Epidermal melanocyte (primary cell): ENCODE measurements at regions not wholly inside any gene's neighbourhood (a gene's known extent, or its start where the extent isn't known, plus 50 kb on each side); places are given as distances from the start of the nearest gene placed in this dataset.
"Not testable (repeated sequence)": the region's sequence is repeated elsewhere in the genome, so short reads cannot be mapped to it uniquely, and the experiment has no call there.

Source experiments
- DNase-seq: peaks from one replicate; pipeline ENCODE4 v3.0.0; 2011; ENCODE audit warnings: low spot score; ENCODE audit not compliant: insufficient read length

DNA sequence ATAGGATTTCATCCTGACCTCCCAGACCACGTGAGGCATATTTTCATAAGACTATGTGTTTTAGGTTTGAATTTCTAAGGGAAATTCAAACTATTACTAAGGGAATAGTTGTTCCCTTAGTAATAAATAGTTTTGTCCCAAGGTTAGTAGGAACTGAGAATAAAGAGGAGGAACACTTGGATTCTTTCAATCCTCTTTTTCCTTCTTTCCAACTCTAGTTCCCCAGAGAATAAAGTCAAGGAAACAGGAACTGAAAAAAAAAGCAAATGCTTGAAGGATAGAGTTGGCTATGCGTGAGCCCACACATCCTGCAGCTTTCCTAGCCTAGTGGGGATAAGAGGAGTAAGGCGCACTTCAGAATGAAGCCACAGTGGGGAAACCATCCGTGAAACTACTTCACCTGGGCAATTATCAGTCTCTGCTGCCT is 312.1 kb upstream of the TGFBR2 start:
- DNase-seq, result no peak

DNA sequence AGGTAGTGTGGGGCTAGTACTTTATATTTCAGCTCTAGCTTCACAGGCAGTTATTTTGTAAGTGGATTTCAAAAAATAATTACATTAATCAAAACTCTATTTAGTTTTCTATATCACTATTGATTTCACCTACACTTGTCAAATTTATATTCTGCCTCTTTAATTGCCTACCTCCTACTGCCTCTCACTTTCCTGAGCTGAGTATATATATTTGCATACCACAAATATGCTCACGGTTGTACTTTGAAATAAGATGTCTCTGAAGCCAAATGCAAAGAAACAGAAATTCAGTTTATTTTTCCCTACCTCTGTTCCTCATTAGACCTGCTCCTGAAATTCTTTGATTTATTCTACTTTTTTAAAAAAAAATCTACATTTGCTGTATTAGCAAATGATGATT is 309.3 kb upstream of the TGFBR2 start:
- DNase-seq, result no peak

DNA sequence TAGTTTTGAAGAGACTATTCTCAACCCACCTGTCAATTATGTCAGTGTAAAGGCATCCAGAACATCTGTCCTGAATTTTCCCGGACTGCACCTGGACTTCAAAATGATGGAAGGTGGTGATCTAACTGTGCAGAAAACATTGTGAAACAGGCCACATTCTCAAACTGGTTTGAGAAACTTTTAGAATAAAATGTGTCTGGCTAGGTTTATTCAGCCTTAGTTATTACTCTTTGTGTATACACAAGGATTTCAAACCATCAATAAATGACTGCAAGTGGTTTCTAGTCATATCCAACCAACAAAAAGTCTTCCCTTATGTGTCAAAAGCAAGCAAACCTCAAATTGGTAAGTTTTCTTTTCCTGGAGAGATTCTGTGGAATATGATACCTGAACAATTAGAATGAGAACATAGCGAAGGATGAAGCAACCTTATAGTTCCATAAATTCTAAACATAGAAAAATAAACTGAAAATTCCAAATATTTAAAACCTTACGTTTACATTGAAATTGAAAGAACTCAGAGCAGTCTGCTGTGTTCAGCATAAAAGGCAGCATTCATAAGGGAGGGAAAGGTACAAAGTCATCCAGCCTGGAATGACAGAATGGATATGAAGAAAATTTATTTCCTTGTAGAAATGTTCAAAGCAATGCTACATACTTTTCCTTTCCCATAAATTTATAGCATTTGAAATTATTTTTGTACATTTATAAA is 306.6 kb upstream of the TGFBR2 start:
- DNase-seq, result no peak

DNA sequence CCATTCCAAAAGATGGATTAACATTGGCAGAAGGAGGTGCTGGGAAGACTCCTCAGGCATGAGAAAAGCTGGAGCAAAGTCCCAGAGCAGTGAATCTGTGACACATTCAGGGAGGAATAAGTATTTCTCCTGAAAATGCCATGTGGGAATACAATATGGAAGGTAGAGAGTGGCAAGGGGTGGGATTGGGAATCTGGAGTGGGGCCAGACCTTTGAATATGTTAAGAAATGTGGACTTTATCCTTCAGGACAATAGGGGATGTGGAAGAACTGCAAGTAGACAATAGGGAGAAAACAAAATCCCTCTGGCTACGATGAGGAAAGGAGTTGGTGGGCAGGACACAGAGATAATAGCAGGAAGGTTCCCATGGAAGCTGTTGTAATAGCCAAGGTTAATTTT is 305.6 kb upstream of the TGFBR2 start:
- no peak for DNase-seq

DNA sequence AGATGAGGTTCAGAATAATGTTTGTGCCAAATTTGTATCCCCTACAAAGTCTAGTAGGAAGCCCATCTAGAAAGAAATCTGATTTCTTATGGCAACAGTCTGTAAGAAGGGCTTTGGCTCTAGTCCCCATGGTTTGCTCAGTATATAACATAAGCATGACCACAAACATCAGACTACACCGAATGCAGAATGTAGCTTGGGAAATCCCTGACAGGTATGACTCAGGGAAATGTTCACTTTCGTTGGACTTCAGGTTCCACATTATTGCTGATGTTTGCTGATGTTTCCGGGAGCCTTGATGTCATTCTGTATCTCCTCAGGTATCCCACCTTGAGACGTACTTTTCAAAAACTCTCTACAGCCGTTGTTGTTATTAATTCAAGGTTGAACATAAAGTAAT is 304.4 kb upstream of the TGFBR2 start:
- no peak for DNase-seq

DNA sequence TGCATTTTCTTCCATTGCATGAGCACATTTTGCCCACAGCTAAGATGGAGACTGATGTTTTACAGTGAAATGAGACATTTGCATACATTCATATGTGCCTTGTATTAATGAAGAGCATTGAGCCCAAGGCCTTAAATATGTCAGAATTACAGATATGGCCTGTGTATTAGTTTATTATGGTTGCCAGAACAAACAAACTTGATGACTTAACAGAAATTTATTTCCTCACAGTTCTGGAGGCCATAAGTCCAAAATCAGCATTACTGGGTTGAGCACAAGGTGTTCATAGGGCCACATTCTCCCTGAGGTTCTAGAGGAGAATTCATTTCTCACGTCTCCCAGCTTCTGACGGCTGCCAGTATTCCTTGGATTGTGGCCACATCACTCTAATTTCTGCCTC is 302.6 kb upstream of the TGFBR2 start:
- no peak for DNase-seq

DNA sequence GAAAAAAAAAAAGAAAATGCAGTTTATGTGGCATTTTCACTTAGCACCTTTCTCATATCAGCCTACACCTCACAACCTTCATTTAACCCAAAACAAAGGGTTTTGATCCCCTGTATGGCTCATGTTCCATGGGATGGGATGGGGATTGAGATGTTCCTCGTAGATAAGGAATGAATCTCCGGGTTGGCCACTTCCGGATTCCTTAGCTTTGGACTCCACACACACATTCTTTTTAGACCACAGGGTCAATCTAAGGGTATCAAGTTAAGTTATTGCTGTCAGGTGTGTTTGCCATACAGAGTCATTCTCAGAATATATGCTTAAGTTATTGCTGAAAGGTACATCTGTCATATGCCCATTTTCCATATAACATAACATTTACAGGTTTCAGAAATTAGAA is 301.4 kb upstream of the TGFBR2 start:
- DNase-seq, result no peak

DNA sequence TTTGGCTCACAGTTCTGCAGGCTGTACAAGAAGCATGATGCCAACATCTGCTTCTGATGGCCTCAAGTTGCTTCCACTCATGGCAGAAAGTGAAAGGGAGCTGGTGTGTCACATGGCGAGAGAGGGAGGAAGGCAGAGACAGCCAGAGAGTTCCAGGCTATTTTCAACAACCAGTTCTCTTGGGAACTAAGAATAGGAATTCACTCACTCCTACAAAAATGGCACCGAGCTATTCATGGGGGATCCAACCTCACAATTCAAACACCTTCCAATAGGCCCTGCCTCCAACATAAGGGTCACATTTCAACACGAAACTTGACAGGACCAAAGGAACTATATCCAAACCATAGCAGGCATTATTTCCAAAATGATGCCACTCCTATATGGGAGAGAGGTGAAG is 299.5 kb upstream of the TGFBR2 start:
- no peak for DNase-seq

DNA sequence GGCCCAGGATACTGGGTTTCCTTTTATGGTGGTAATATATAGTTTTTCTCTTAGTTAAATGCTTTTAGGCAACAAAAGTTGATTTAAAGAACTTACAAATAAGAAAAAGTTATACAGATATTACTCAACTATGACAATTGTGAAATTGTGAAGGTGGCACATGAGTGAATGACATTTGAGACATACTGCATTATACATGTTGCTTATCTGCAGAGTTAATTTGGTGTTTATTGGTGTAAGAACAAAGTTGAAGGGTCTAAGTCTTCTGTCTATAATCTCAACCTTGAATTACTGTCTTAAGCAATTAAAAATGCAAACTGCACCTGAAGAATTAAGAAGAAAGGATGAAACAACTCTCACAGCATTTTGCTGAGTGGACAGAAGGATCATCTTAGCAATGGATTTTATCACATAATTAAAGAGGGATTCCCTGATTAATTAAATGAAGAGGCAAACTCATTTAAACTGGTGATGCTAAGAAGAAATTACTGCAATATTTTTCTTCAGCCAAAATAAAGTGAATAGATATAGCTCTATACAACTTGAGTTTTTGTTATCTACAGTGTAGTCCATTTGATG is 298.9 kb upstream of the TGFBR2 start:
- DNase-seq, result no peak

DNA sequence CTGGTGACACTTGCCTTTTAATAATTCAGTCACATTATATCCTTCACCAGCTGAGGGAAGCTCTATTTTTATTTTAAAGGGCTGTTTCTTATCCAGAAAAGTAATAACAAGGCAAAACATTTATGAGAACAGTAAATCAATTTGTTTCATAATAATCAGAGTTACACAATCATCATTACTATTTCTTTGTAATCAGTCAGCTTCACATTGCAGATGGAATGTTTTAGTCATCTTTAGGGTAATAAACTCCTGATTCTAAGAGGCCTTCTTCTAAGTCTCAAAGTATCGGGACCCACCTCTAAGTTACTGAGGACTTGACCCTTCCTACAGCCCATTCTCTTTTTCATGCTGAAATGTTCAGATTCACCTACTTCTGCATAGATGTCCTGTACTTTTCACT is 298.3 kb upstream of the TGFBR2 start:
- DNase-seq, result no peak

DNA sequence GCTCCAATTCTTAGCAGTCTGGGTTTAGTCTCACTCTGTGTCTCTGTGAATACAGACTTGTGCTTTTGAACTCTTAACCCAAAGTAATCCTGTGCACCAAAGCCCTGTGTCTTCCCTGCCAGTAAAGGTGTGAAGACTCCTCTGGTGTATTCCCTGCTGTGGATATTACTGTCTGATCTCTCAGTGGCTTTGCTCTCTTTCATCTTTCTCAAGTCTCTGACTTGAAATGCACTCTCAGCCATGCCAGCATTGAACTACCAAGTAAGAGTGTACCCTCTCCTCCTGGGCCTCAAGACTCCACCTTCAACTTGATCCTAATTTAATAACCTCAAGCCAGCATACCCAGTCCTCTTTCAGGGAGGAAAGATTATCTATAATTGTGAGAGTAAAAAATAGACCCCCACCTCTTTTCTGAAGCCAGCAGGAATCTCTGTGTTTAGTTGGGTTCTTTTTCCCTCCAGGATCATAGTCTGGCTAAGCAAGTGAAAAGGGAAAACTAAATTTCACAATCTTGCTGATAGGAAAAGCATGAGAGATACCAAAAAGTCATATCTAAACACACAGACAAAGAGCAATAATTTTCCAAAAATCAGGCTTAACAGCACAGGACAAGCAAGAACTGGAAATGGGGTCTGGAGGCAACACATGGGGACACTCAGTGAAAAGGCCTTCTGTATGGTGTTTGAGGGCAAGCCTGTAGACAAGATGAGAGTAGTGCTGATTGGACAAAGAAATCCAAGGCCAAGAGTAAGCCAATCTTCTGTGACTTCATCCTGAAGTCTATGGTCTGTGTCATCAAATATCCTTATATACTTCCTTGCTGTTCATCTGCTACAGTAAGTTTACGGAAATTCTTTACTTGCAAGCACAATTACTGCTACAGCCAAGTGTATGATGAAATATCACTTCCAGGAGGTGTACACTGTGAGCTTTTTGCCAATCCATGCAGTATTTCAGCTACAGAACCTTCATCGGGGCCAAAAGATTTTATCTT is 296.1 kb upstream of the TGFBR2 start:
- DNase-seq, result no peak

DNA sequence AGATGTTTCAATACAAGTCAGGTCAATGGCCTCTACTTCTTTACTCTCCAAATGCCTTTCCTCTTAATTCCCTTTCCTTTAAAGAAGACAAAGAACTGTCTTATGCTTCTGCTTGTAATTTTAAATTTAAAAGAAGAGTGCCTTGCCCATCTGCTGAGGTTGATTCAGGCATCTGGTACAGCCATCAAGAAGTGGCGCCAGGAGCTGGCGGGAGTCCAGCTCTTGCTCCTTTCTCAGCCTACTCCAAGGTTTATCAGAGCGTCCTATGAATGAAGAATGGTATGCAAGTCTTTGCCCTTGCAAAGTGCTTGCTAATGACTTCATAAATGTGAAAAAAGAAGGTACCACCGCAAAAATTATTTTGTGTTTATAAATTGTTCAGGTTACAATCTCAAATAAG is 294.6 kb upstream of the TGFBR2 start:
- no peak for DNase-seq

DNA sequence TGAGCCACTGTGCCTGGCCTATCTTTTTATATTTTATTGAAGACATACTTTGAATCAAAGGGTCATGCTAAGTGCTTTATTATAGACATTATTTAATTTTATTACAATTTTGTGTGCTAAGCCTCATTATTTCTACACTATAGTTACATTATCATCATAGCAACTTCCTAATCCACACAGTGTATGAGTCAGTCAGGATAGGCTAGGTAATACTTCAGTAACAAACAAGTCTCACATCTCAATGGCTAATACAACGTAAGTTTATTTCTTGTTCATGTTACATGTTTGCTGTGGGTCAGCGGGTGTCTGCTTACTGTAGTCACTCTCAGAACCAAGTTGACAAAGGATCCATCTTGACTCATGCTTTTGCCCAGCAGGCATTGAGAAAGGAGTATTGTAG is 292.6 kb upstream of the TGFBR2 start:
- no peak for DNase-seq

DNA sequence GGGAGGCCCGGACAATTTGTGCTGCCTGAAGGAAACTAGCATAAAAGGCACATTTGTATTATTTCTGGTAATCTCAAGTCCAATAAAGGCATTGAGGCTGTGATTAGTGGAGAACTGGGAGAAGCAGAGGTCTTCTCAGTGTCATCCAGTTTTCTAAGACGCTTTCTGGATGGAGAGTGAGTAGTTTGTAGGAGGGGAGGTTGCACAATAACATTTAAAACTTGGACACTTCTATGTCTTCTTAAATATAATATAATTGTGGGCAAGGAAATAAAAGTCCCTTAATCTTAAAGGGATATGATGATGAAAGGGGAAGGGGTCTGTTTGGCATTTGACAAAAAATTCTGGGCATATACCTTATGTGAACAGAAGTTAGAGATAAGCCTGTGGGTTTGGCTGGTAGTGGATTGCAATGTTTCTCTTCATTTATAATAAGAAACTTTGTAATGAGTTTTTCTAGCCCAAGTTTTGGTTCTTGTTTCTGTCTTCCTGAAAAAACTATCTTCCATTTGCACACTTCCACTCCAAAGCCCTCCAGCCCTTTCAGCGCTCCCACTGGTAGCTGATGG is 291.6 kb upstream of the TGFBR2 start:
- DNase-seq, result no peak

DNA sequence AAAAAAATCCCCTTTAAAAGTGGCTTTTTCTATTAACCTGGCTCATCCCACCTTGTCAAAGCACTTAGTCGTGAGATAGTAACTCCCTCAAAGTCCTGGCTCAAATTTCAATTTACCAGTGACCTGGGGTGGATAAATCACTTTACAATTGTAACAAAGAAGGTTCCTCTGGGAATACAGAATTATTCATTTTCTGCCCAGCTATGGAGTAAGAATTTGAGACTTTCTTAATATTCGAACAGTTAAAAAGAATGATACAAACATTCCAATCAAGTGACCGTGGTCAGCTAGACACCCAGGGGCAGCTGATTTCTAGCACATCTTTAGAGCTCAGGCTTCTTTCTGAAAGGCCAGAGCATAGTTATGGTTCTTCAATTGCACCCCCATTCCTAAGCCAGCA is 291.0 kb upstream of the TGFBR2 start:
- DNase-seq, result no peak

DNA sequence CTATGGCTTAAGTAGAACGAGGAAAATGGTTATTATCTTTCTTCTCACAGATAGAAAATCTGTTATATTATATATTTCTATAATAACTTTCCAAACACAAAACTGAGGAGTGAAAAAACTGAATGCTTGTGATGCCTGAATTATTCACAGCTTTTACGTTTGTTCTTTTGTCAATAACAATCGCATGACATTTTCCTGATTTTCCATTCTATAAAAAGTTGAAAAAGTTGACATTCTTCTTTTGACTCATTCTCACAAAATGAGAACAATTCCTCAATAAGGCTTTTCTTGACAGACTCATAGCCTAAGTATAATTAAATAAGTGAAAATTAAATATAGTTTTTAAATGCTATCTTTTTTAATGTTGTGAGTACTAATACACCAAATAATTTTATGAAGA is 288.8 kb upstream of the TGFBR2 start:
- DNase-seq, result no peak

DNA sequence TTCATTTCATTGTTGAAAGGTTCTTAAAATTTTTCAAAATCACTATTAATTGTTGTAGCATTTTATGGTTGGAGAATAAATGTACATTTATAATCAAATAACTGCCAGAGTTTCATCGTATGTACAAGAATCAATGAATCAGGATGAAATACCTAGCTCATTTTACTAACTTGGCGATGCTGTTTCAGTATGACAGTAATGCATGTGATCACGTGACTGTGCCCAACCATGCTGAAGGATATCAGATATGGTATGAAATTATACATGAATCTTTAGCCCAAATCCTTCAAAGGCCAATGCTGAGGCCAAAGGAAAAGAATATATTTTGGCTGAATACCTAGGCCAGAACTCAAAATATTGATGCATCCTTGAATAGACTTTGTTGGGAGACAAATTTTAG is 288.3 kb upstream of the TGFBR2 start:
- DNase-seq, result no peak

DNA sequence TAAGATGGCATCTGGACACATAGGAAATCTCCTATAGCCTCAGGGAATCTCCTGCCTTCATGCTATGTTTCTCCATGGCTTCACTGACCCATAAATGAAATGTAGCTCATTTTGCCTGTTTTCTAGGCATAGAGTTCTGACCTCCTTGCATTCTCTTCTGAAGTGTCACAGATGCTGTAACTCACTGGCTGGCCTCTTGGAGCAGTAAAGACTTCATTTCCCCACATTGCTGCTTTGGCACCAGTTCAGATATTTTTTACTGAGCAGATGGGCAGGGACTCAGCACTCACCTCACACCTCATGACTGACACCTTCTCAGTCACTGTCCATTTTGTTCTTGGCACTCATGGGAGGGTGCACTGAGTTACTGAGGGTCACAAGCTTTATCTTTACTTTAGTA is 286.7 kb upstream of the TGFBR2 start:
- DNase-seq, result no peak

DNA sequence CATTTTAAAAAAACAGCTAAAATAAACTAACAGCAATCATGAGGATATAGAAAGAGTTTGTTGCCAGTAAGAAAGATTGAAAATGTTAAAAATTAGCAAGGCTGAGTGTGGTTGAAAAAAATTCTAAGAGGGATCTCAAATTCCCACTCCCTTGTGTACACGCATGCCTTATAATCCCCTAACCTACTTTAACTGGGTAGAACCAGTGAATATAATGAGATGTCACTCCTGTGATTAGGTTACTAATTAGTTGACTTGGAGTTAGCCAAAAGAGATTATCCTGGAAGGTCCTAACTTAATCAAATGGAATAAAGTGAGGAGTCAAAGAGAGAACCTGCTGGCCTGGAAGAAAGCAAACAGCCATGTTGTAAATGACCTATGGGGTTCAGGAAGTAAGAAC is 286.0 kb upstream of the TGFBR2 start:
- no peak for DNase-seq

DNA sequence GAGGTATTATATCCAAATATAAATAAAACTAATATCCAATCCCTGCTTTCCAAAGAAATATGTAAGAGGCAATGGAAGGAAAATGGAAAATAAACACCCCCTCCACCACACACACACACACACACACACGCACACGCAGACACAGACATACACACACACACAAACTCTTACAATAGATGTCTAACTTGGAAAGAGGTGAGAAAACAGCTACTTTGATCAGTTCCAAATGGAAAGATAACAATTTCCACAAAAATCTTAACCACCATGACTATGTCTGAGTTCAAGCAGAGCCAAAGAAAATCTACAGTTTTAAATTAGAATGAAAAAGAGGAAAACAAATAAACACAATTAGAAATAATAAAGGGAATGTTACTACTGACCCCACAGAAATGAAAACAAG is 285.3 kb upstream of the TGFBR2 start:
- DNase-seq, result no peak

DNA sequence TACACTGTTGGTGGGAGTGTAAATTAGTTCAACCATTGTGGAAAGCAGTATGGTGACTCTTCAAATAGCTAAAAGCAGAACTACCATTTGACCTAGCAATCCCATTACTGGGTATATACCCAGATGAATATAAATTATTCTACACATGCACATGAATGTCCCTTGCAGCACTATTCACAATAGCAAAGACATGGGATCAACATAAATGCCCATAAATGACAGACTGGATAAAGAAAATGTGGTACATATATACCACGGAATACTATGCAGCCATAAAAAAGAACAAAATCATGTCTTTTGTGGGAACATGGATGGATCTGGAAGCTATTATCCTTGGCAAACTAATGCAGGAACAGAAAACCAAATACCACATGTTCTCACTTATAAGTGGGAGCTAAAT is 282.8 kb upstream of the TGFBR2 start:
- not testable (repeated sequence) for DNase-seq

DNA sequence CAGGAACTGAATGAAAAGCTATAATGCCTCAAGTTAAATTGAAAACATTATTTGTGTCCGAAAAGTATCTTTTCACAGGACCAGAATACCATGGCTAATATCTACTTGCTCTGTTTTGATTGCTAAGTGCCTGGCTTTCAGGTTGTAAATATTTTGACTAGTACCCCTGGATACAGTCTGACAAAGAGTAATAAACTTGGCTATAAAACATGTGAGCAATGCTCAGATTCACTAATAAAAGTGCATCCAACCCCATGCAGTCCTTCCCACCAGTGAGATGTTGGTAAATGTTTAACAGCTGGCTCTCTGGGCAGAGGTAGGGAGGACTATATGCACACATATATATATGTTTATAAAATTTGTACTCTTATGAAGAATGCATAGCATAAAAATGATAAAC is 281.8 kb upstream of the TGFBR2 start:
- DNase-seq, result no peak
